ENCODE measurements at regions not wholly inside any gene's neighbourhood (a gene's known extent, or its start where the extent isn't known, plus 50 kb on each side); places are given as distances from the start of the nearest gene placed in this dataset.

DNA sequence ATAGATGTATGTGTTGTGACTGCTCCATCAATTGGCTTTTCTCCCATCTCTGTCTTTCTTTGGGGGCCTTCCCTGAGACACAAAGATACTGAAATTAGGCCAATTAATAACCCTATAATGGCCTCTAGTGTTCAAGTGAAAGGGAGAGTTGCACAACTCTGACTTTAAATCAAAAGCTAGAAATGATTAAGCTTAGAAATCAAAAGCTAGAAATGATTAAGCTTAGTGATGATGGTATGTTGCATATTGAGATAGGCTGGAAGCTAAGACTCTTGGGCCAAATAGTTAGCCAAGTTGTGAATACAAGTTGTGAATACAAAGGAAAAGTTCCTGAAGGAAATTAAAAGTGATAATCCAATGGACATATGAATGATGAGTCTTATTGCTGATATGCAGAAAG is 452.9 kb upstream of the AGA start:
- TF ChIP-seq, protein P1, sequence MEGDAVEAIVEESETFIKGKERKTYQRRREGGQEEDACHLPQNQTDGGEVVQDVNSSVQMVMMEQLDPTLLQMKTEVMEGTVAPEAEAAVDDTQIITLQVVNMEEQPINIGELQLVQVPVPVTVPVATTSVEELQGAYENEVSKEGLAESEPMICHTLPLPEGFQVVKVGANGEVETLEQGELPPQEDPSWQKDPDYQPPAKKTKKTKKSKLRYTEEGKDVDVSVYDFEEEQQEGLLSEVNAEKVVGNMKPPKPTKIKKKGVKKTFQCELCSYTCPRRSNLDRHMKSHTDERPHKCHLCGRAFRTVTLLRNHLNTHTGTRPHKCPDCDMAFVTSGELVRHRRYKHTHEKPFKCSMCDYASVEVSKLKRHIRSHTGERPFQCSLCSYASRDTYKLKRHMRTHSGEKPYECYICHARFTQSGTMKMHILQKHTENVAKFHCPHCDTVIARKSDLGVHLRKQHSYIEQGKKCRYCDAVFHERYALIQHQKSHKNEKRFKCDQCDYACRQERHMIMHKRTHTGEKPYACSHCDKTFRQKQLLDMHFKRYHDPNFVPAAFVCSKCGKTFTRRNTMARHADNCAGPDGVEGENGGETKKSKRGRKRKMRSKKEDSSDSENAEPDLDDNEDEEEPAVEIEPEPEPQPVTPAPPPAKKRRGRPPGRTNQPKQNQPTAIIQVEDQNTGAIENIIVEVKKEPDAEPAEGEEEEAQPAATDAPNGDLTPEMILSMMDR (IDR thresholded peaks at IDR 0.05), result no peak
- no peak for TF ChIP-seq POLR2A (IDR thresholded peaks at IDR 0.05)
